Gastrocnemius medialis (tissue), 4 donors: ENCODE measurements at regions not wholly inside any gene's neighbourhood (a gene's known extent, or its start where the extent isn't known, plus 50 kb on each side); places are given as distances from the start of the nearest gene placed in this dataset.

ENCODE experiments used
- POLR2A ChIP-seq, 2 donors: fragments of 450-650 bp; IDR thresholded peaks; one replicate each; pipeline ENCODE4 v1.6.1; 2017; ENCODE audit warnings: antibody characterized with exemption in 2 of 2, mild to moderate bottlenecking in 2 of 2, moderate library complexity in 2 of 2
- TF ChIP-seq, protein P1 (sequence below), 5 experiments: fragments of 450-650 bp in 3 of 5; fragments of 200-600 bp in 2 of 5; sonication (generic) in 2 of 5; IDR thresholded peaks in 4 of 5; conservative IDR thresholded peaks in 1 of 5; 1 replicate in 4 of 5; 2 replicates in 1 of 5; pipeline ENCODE4 v1.5.1; 2016 to 2019; ENCODE audit warnings: antibody characterized with exemption in 5 of 5, mild to moderate bottlenecking in 3 of 5, moderate library complexity in 3 of 5

DNA sequence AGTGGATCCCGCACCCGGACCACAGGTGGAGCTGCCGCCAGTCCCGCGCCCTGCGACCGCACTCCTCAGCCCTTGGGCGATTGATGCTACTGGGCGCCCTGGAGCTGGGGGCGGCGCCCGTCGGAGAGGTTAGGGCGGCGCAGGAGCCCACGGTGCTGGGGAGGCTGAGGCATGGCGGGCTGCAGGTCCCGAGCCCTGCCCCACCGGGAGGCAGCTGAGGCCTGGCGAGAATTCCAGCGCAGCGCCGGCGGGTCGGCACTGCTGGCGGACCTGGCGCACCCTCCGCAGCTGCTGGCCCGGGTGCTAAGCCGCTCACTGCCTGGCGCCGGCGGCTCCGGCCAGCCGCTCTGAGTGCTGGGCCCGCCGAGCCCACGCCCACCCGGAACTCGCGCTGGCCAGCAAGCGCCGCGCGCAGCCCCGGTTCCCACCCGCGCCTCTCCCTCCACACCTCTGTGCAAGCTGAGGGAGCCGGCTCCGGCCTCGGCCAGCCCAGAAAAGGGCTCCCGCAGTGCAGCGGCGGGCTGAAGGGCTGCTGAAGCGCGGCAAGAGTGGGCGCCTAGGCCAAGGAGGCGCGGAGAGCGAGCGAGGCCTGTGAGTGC lies 1256.5 kb downstream of the STIM2 start:
- TF ChIP-seq, protein P1, sequence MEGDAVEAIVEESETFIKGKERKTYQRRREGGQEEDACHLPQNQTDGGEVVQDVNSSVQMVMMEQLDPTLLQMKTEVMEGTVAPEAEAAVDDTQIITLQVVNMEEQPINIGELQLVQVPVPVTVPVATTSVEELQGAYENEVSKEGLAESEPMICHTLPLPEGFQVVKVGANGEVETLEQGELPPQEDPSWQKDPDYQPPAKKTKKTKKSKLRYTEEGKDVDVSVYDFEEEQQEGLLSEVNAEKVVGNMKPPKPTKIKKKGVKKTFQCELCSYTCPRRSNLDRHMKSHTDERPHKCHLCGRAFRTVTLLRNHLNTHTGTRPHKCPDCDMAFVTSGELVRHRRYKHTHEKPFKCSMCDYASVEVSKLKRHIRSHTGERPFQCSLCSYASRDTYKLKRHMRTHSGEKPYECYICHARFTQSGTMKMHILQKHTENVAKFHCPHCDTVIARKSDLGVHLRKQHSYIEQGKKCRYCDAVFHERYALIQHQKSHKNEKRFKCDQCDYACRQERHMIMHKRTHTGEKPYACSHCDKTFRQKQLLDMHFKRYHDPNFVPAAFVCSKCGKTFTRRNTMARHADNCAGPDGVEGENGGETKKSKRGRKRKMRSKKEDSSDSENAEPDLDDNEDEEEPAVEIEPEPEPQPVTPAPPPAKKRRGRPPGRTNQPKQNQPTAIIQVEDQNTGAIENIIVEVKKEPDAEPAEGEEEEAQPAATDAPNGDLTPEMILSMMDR (IDR thresholded peaks at IDR 0.05 in 4 of 5, conservative IDR thresholded peaks at IDR 0.05 in 1 of 5), result no peak
- no peak for TF ChIP-seq POLR2A (IDR thresholded peaks at IDR 0.05)
